ENCODE measurements at regions not wholly inside any gene's neighbourhood (a gene's known extent, or its start where the extent isn't known, plus 50 kb on each side); places are given as distances from the start of the nearest gene placed in this dataset.

- ChIA-PET CTCF (ENCODE audit: partially characterized antibody) (interaction anchor here (1.1 to 1.4 kb wide), 2 partner anchors 9 to 16 kb away, joined by 4 to 9 read pairs; no protein-coding TSS in a partner anchor), POLR2A (ENCODE audit: partially characterized antibody) (no interaction called here)
- no peaks in the 10 kb centered on the region for H3K36me3 ChIP-seq (ENCODE audit: control insufficient read depth in 2 of 4, insufficient read depth in 4 of 4, low read length in 3 of 4)
- H4K5ac ChIP-seq (ENCODE audit: insufficient read length, low read depth, low read length): no peak overlapping the region
- WGBS, 2 experiments (ENCODE audit: extremely low coverage in 1 of 2, insufficient coverage in 1 of 2, insufficient read length in 1 of 2, insufficient replicate concordance in 2 of 2, low coverage in 1 of 2, low lambda C conversion rate in 2 of 2, missing lambda C conversion rate in 1 of 2): 86% methylated on average over 1 of the region's 1 CpG; no CpG with 5 or more reads in 1 of the 2 experiments
- no peak overlapping the region for H3K18ac ChIP-seq (ENCODE audit: extremely low read depth, low read length)
- H3K4me3 ChIP-seq (ENCODE audit: extremely low read depth in 1 of 4, insufficient read depth in 2 of 4, low read depth in 3 of 4, low read length in 4 of 4): no peak overlapping the region
- no peak overlapping the region for H2BK12ac ChIP-seq (ENCODE audit: low read depth, low read length)
- no peak overlapping the region for H3K23ac ChIP-seq (ENCODE audit: insufficient read length)
- H2BK15ac ChIP-seq (ENCODE audit: low read length): no peak overlapping the region
- no peak overlapping the region for H4K91ac ChIP-seq (replicated peaks; ENCODE audit: insufficient read length, low read length)
- no peak overlapping the region for H4K8ac ChIP-seq (ENCODE audit: extremely low read depth, insufficient read depth, low read length)
- no peaks in the 10 kb centered on the region for H3K23me2 ChIP-seq (ENCODE audit: low read depth, low read length)
- no peak overlapping the region for H3K9ac ChIP-seq (replicated peaks in 1 of 4; ENCODE audit: extremely low read depth in 1 of 4, low read depth in 3 of 4, low read length in 3 of 4)
- H3K4me2 ChIP-seq (ENCODE audit: insufficient read depth in 1 of 2, low read depth in 2 of 2, low read length in 2 of 2): no peak overlapping the region
- H3K27me3 ChIP-seq (replicated peaks in 1 of 4; ENCODE audit: control insufficient read depth in 3 of 4, extremely low read depth in 1 of 4, insufficient read depth in 3 of 4, low read length in 3 of 4): no peaks in the 10 kb centered on the region
- no peak overlapping the region for H2BK20ac ChIP-seq (ENCODE audit: low read length)
- H3K79me2 ChIP-seq (ENCODE audit: control insufficient read depth in 1 of 2, insufficient read depth in 2 of 2, low read length in 2 of 2): no peaks in the 10 kb centered on the region
- no peaks in the 10 kb centered on the region for H4K20me1 ChIP-seq (replicated peaks in 1 of 2; ENCODE audit: control insufficient read depth in 1 of 2, insufficient read depth in 2 of 2, low read length in 2 of 2)
- no peak overlapping the region for H3K56ac ChIP-seq (replicated peaks; ENCODE audit: insufficient read length, low read depth, low read length)
- no peak overlapping the region for H2BK120ac ChIP-seq (replicated peaks; ENCODE audit: low read depth, low read length)
- FAIRE-seq: no peak
- no peak overlapping the region for H2AK5ac ChIP-seq (ENCODE audit: low read depth, low read length)
- H2AFZ ChIP-seq (ENCODE audit: low read length): no peak overlapping the region
- no peaks in the 10 kb centered on the region for H3K4me1 ChIP-seq (replicated peaks in 1 of 4; ENCODE audit: control insufficient read depth in 3 of 4, insufficient read depth in 4 of 4, low read length in 3 of 4)
- H3K9me3 ChIP-seq (ENCODE audit: insufficient read depth in 2 of 2, low read depth in 1 of 2, low read length in 1 of 2): no peaks in the 10 kb centered on the region
- no peak overlapping the region for H3K14ac ChIP-seq (ENCODE audit: insufficient read length)
- H2BK5ac ChIP-seq (ENCODE audit: low read depth, low read length): no peak overlapping the region
- H3K4ac ChIP-seq (replicated peaks; ENCODE audit: insufficient read length, low read depth, low read length): no peak overlapping the region
- DNase-seq (ENCODE audit: low read depth in 1 of 2, low spot score in 2 of 2): no peak
- no peaks in the 10 kb centered on the region for H3K79me1 ChIP-seq (ENCODE audit: low read depth, low read length)
- no peak overlapping the region for H3K27ac ChIP-seq (ENCODE audit: low read depth, low read length)
- TF ChIP-seq SP2 (IDR thresholded peaks at IDR 0.05; ENCODE audit: low read length) (no peak), KDM1A (IDR thresholded peaks at IDR 0.05; ENCODE audit: borderline replicate concordance, low read length) (no peak), GTF2F1 (IDR thresholded peaks at IDR 0.05; ENCODE audit: borderline replicate concordance, low read depth, low read length) (no peak), ASH2L (IDR thresholded peaks at IDR 0.05; ENCODE audit: low read length) (no peak), RNF2 (IDR thresholded peaks at IDR 0.05; ENCODE audit: borderline replicate concordance, low read depth, low read length, missing control alignments, poor library complexity, severe bottlenecking) (no peak), CTCF (IDR thresholded peaks at IDR 0.05; ENCODE audit: control extremely low read depth in 1 of 3, insufficient read depth in 1 of 3, low read depth in 1 of 3, low read length in 3 of 3) (no peak), CHD2 (IDR thresholded peaks at IDR 0.05; ENCODE audit: low read length) (no peak)
These were observed 51.4 kb upstream of the TNFAIP3 start for GRCh38 chr6:137815692-137816091.

All from H1 (cell line).